A673 (cell line): ENCODE measurements at regions not wholly inside any gene's neighbourhood (a gene's known extent, or its start where the extent isn't known, plus 50 kb on each side); places are given as distances from the start of the nearest gene placed in this dataset.
"Not testable (repeated sequence)": the region's sequence is repeated elsewhere in the genome, so short reads cannot be mapped to it uniquely, and the experiment has no call there.

ENCODE experiments used
- BruUV-seq: library from RNA; stranded (reverse); fragments of 400-500 nt; replicated peaks from 2 replicates; lab custom pipeline; 2021; lab: Mats Ljungman, UMichigan
- CTCF ChIA-PET: fragments of 300-600 bp; sonication (Branson Sonifier 250); formaldehyde crosslinking; loops from one replicate; lab custom pipeline; 2022; ENCODE audit warnings: antibody characterized with exemption; lab: Charles Lee
- POLR2A ChIA-PET: fragments of 300-600 bp; sonication (Branson Sonifier 250); formaldehyde crosslinking; loops from one replicate; lab custom pipeline; 2022; ENCODE audit warnings: antibody characterized with exemption; ENCODE audit not compliant: low non-redundant PET; lab: Charles Lee
- DNase-seq: peaks from one replicate; pipeline ENCODE4 v3.0.0-alpha.2; 2015; ENCODE audit warnings: low spot score
- H3K27ac ChIP-seq: fragments of 200-600 bp; sonication (generic); 2 replicates; pipeline ENCODE4 v1.5.1; 2016; ENCODE audit warnings: mixed run types, low read depth, mild to moderate bottlenecking, mixed read lengths, antibody characterized with exemption, low read length; ENCODE audit not compliant: poor library complexity, severe bottlenecking
- H3K27me3 ChIP-seq: fragments of 200-600 bp; sonication (generic); replicated peaks from 2 replicates; pipeline ENCODE4 v1.6.1; 2017; ENCODE audit warnings: mixed run types, low read depth, mild to moderate bottlenecking, mixed read lengths, antibody characterized with exemption, low read length; ENCODE audit not compliant: insufficient read depth, poor library complexity
- H3K36me3 ChIP-seq: fragments of 200-600 bp; sonication (generic); 2 replicates; pipeline ENCODE4 v1.6.1; 2016; ENCODE audit warnings: mixed run types, mild to moderate bottlenecking, mixed read lengths, antibody characterized with exemption, low read length; ENCODE audit not compliant: insufficient read depth, poor library complexity, severe bottlenecking
- H3K4me1 ChIP-seq: fragments of 200-600 bp; sonication (generic); 2 replicates; pipeline ENCODE4 v1.6.1; 2017; ENCODE audit warnings: mixed run types, mild to moderate bottlenecking, mixed read lengths, antibody characterized with exemption, low read length; ENCODE audit not compliant: insufficient read depth, poor library complexity, severe bottlenecking
- H3K4me3 ChIP-seq: fragments of 200-600 bp; sonication (generic); 2 replicates; pipeline ENCODE4 v1.5.1; 2016; ENCODE audit warnings: low read depth, mixed run types, mild to moderate bottlenecking, mixed read lengths, low read length; ENCODE audit not compliant: poor library complexity, severe bottlenecking
- H3K9me3 ChIP-seq: fragments of 200-600 bp; sonication (generic); 2 replicates; pipeline ENCODE4 v1.6.1; 2016; ENCODE audit warnings: mixed run types, low read depth, mild to moderate bottlenecking, mixed read lengths, antibody characterized with exemption, low read length; ENCODE audit not compliant: poor library complexity, severe bottlenecking
- CTCF ChIP-seq: fragments of 300-800, 200-600 bp; sonication (generic); conservative IDR thresholded peaks from 2 replicates; pipeline ENCODE4 v1.5.1; 2017; ENCODE audit warnings: low read depth, mild to moderate bottlenecking, antibody characterized with exemption, low read length, moderate library complexity, mixed read lengths
- EZH2 ChIP-seq: fragments of 200-600 bp; sonication (generic); IDR thresholded peaks from 2 replicates; pipeline ENCODE4 v1.6.1; 2017; ENCODE audit warnings: borderline replicate concordance, low read depth, mild to moderate bottlenecking, mixed read lengths, antibody characterized with exemption, low read length; ENCODE audit not compliant: poor library complexity, severe bottlenecking
- intact Hi-C: fragments of 100-400 bp; cut with micrococcal nuclease; formaldehyde crosslinking; loops from one replicate; pipeline ENCODE4 v1.10.0; 2022; ENCODE audit not compliant: unreplicated experiment

- H3K27ac ChIP-seq: no peak overlapping the region
- no peaks in the 10 kb centered on the region for H3K9me3 ChIP-seq
- H3K4me3 ChIP-seq: no peak overlapping the region
- CTCF ChIA-PET: no interaction called here
- TF ChIP-seq CTCF (no peak), EZH2 (no peak)
- no peaks in the 10 kb centered on the region for H3K27me3 ChIP-seq
- H3K4me1 ChIP-seq: no peaks in the 10 kb centered on the region
- DNase-seq: no peak
- intact Hi-C loops: no loop called here
- no TSS peak for BruUV-seq
- POLR2A ChIA-PET: no interaction called here
- no peaks in the 10 kb centered on the region for H3K36me3 ChIP-seq
These were observed 1420.2 kb downstream of the GRIK2 start for GRCh38 chr6:102813489-102814275.

- intact Hi-C loops: no loop called here
- H3K27me3 ChIP-seq: no peaks in the 10 kb centered on the region
- TF ChIP-seq CTCF: no peak
- no peak for TF ChIP-seq EZH2
- no TSS peak for BruUV-seq
- POLR2A ChIA-PET: no interaction called here
- H3K27ac ChIP-seq: no peak overlapping the region
- no peaks in the 10 kb centered on the region for H3K4me1 ChIP-seq
- H3K36me3 ChIP-seq: no peaks in the 10 kb centered on the region
- H3K9me3 ChIP-seq: no peaks in the 10 kb centered on the region
- CTCF ChIA-PET: no interaction called here
- DNase-seq: no peak
- H3K4me3 ChIP-seq: no peak overlapping the region
These were observed 1418.7 kb downstream of the GRIK2 start for GRCh38 chr6:102812242-102812641.

- H3K4me3 ChIP-seq, intact Hi-C loops, H3K27me3 ChIP-seq, DNase-seq, H3K4me1 ChIP-seq, H3K9me3 ChIP-seq, H3K27ac ChIP-seq, POLR2A ChIA-PET, CTCF ChIA-PET, H3K36me3 ChIP-seq, BruUV-seq: not testable (repeated sequence)
These were observed 1415.5 kb downstream of the GRIK2 start for GRCh38 chr6:102808944-102809505.
